ENCODE measurements at regions not wholly inside any gene's neighbourhood (a gene's known extent, or its start where the extent isn't known, plus 50 kb on each side); places are given as distances from the start of the nearest gene placed in this dataset.
A peak's percentile ranks its signal among the peaks of the same experiment; 100 is the strongest.
"Not testable (repeated sequence)": the region's sequence is repeated elsewhere in the genome, so short reads cannot be mapped to it uniquely, and the experiment has no call there.

DNA sequence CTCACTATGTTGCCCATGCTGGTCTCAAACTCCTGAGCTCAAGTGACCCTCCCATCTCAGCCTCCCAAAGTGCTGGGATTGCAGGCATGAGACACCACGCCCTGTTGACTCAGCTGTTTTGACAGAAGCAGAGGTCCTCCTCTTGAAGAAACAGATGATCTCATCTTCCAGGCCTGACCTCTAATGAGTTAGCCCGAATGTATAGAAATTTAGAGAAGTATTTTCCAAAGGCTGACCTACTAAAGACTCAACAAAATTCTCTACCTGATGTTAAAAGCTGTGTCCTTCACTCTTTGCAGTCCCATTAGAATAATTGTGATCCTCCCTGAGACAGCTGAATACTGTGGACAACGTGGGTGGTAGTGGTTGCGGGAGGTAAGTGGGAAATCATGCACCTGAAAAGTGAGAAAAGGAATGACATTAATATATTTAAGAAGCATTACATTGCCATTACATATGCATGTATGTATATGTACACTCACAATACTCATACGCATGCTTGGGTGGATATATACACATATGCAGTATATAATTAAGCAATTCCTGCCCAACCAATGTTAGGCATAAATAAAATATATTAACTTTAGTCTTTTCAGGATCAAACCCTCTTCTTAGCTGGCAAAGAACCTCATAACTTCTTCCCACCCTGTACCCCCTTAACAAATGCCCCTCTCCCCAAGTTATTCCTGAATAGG, 204.6 kb upstream of the NR2F2 start:
- in situ Hi-C loops (cut with HindIII; ENCODE audit: low pct_unique_long_range_greater_than_20kb, low sequenced_read_pairs) = no loop called here
- no peak for DNase-seq (ENCODE audit: low read depth in 1 of 2, low spot score in 1 of 2)

DNA sequence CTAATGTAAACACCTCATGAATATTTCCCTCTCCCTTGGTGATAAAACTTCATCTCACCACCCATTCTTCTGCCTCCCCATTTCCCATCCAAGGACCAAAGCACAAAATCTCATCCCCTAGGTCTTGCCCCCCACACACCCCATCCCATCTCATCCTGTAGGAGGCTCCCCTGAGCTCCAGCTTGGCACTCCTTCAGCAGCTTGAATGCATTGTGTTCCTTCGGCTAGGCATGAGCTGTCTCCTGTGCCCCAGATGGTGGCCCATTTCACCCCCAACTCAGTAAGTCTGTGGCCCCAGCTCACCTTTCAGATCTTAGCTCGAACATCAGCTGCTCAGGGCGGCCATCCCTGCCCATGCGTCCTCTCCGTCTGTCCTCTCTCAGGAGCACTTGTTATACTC, 203.6 kb upstream of the NR2F2 start:
- no peak for TF ChIP-seq JUND (IDR thresholded peaks at IDR 0.05; ENCODE audit: low read depth)
- in situ Hi-C loops (cut with HindIII; ENCODE audit: low pct_unique_long_range_greater_than_20kb, low sequenced_read_pairs) = no loop called here
- DNase-seq (ENCODE audit: low read depth in 1 of 2, low spot score in 1 of 2) = no peak

More for the DNA sequence above, 204.6 kb upstream of the NR2F2 start:
- TF ChIP-seq JUND (IDR thresholded peaks at IDR 0.05; ENCODE audit: low read depth) = no peak

DNA sequence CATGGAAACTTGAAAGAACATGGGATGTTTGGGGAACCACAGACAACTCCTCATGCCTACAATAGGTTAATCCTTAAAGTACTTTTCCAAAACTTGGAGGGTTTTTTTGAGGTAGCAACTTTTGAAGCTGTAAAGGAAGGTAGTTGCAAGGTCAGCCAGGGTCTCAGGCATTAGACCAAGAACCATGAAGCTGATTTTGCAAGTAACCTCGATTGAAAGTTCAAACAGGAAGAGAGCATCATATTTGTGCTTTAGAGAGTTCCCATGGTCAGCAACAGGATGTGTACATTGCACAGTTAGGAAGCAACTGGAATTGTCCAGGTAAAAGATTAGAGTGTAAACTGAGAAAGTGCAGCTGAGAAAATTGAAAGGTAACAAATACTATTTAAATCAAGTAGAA, 199.8 kb upstream of the NR2F2 start:
- in situ Hi-C loops (cut with HindIII; ENCODE audit: low pct_unique_long_range_greater_than_20kb, low sequenced_read_pairs) = no loop called here
- TF ChIP-seq JUND (IDR thresholded peaks at IDR 0.05; ENCODE audit: low read depth) = no peak
- DNase-seq (ENCODE audit: low read depth in 1 of 2, low spot score in 1 of 2) = no peak

DNA sequence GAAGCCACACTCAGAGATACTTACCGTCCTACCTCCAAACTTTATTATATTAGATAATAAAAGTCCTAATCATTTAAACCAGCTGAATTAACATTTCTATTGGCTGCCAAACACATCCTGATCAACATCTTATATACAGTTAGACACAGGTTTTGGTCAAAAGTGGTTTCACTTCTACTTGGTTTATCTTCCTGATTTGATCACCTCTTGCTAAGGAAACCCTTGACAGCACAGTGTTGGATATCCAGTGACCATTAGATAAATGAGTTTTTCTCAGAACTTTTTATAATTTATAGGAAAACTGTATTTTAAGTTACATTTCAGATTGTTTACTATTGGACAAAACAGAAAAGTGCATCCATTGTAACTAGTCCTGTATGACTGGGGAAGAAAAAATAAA, 198.4 kb upstream of the NR2F2 start:
- in situ Hi-C loops (cut with HindIII; ENCODE audit: low pct_unique_long_range_greater_than_20kb, low sequenced_read_pairs) = no loop called here
- DNase-seq (ENCODE audit: low read depth in 1 of 2, low spot score in 1 of 2) = no peak
- TF ChIP-seq JUND (IDR thresholded peaks at IDR 0.05; ENCODE audit: low read depth) = no peak

DNA sequence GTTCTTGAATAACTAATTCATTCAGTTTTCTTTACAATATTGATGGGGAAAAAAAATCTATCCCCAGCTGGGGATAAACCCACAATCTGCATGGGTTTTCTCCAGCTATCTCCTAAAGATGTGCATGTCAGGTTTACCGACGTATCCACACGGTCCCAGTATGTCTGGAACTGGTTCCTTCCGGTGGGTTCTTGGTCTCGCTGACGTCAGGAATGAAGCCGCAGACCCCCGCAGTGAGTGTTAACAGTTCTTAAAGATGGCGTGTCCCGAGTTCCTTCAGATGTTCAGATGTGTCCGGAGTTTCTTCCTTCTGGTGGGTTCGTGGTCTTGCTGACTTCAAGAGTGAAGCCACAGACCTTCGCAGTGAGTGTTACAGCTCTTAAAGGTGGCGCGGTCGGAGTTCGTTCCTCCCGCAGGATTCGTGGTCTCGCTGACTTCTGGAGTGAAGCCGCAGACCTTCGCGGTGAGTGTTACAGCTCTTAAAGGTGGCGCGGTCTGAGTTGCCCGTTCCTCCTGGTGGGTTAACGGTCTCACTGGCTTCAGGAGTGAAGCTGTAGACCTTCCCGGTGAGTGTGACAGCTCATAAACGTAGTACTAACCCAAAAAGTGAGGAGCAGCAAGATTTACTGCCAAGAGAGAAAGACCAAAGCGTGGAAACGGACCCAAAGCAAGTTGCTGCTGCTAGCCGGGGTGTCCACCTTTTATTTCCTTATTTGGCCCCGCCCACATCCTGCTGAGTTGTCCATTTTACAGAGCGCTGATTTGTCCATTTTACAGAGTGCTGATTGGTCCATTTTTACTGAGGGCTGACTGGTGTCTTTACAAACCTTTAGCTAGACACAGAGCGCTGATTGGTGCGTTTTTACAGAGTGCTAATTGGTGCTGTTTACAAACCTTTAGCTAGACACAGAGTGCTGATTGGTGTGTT, 195.1 kb upstream of the NR2F2 start:
- no peak for DNase-seq (ENCODE audit: low read depth in 1 of 2, low spot score in 1 of 2)
- in situ Hi-C loops (cut with HindIII; ENCODE audit: low pct_unique_long_range_greater_than_20kb, low sequenced_read_pairs) = no loop called here
- no peak for TF ChIP-seq JUND (IDR thresholded peaks at IDR 0.05; ENCODE audit: low read depth)

DNA sequence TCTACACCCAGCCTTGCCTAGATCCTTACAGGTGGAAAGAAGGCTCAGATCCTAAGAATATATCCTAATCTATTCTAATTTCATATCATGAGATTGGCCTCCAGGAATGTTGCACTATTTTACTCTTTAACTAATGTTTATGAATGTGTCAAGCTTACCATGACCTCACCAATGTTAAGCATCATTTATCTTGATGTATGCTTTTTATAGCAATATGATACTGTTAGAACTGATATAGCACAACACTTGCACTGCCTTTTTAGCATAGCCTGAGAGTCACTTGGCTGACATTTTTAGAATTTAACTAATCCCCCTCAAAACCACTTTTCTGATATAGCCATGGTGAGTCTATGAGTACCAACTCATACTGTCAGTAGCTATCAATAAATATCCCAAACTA, 191.5 kb upstream of the NR2F2 start:
- TF ChIP-seq JUND (IDR thresholded peaks at IDR 0.05; ENCODE audit: low read depth) = no peak
- in situ Hi-C loops (cut with HindIII; ENCODE audit: low pct_unique_long_range_greater_than_20kb, low sequenced_read_pairs) = no loop called here
- DNase-seq (ENCODE audit: low read depth in 1 of 2, low spot score in 1 of 2) = no peak

DNA sequence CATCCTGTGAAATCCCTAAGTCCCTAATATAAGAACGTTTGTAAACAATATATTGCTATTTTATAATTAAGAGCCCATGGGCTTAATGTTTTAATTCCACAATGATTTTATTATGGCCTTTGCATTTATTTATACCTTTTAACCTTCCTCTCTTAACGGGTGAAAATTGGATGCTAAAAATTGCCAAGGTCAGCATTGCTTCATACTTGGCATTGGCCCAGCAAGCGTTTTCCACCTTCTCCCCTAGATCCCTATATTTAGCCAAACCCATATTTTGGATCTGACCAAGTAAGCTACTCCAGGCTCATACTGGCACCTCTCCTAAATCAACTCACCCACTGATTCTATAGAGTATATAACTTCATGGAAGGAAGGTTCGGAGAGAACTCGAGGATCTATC, 188.0 kb upstream of the NR2F2 start:
- in situ Hi-C loops (cut with HindIII; ENCODE audit: low pct_unique_long_range_greater_than_20kb, low sequenced_read_pairs) = no loop called here
- no peak for DNase-seq (ENCODE audit: low read depth in 1 of 2, low spot score in 1 of 2)
- no peak for TF ChIP-seq JUND (IDR thresholded peaks at IDR 0.05; ENCODE audit: low read depth)

DNA sequence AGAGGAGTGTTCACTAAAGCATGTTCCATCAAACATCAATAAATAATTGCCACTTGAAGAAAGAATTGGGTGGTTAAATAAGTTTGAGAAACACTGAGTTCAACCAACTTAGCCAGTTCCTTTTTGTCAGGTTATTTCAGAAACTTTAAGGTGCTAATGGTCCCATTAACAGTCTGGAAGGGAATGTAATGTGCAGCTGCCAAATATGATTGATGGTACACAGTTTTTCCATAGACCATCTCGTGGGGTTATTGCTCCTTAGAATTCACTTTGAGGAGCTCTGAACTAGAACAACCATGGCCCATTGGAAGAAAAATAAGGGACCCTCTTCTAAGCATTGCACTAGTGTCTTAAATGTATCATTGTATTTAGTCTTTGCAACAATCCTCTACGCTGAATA, 185.8 kb upstream of the NR2F2 start:
- in situ Hi-C loops (cut with HindIII; ENCODE audit: low pct_unique_long_range_greater_than_20kb, low sequenced_read_pairs) = no loop called here
- TF ChIP-seq JUND (IDR thresholded peaks at IDR 0.05; ENCODE audit: low read depth) = no peak
- DNase-seq (ENCODE audit: low read depth in 1 of 2, low spot score in 1 of 2) = no peak

DNA sequence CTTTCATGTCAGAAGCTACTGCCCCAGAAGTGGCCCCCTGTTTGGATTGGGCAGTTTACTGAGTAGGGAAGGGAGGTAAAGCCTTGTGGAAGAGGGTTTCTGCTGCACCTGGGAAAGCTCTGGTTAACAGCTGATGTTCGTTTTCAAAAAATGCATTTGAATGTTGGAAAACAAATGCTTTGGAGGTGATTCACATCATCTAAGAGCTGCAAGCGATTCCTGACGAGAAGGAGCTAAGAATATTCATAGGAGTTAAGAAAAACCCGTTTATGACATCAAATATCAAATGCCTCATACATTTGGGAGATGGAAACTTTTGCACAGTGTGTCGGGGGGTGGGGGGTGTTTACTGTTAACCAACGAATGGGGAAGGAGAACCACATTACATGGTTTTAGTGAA, 183.8 kb upstream of the NR2F2 start:
- TF ChIP-seq JUND (IDR thresholded peaks at IDR 0.05; ENCODE audit: low read depth) = no peak
- in situ Hi-C loops (cut with HindIII; ENCODE audit: low pct_unique_long_range_greater_than_20kb, low sequenced_read_pairs) = no loop called here
- no peak for DNase-seq (ENCODE audit: low read depth in 1 of 2, low spot score in 1 of 2)

DNA sequence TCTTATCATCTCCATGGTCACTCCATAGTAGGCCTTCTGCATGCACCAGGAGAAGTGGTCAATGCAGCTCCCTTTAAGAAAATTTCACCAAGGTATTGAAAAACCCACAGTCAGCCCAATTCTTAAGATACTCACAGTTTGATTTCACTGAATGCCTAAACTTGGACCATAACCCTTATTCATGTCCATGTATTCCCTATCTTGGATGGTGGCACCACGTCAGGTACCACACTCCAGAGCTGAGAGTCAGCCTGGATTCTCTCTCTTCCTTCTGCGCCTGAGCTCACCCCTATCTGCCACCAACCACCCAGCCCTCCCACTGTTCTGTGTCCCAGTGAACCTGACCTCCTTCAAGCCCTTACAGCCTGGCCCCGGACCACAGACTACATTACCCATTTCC, 183.2 kb upstream of the NR2F2 start:
- no peak for TF ChIP-seq JUND (IDR thresholded peaks at IDR 0.05; ENCODE audit: low read depth)
- in situ Hi-C loops (cut with HindIII; ENCODE audit: low pct_unique_long_range_greater_than_20kb, low sequenced_read_pairs) = no loop called here
- DNase-seq (ENCODE audit: low read depth in 1 of 2, low spot score in 1 of 2) = no peak

DNA sequence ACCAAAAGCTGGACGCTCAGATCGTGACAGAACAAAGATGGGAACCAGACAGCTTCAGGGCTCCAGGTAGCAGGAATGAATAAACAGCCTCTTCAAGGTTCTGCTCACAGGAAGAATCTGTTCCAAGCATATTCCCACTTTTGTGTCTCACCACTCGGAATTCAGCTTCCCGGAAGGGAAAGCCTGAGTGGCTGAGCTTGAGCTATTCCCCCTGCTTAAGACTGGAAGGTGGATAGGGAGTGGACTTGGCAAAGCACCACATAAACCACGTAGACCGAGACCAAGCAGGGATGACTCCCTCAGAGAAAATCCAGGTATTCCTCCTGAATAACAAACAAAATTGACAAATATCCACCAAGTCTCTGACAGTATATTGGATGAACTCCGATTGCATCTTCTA, 180.2 kb upstream of the NR2F2 start:
- TF ChIP-seq JUND (IDR thresholded peaks at IDR 0.05; ENCODE audit: low read depth) = no peak
- in situ Hi-C loops (cut with HindIII; ENCODE audit: low pct_unique_long_range_greater_than_20kb, low sequenced_read_pairs) = no loop called here
- DNase-seq (ENCODE audit: low read depth in 1 of 2, low spot score in 1 of 2) = peak in 1 of 2 experiments; percentile 14

DNA sequence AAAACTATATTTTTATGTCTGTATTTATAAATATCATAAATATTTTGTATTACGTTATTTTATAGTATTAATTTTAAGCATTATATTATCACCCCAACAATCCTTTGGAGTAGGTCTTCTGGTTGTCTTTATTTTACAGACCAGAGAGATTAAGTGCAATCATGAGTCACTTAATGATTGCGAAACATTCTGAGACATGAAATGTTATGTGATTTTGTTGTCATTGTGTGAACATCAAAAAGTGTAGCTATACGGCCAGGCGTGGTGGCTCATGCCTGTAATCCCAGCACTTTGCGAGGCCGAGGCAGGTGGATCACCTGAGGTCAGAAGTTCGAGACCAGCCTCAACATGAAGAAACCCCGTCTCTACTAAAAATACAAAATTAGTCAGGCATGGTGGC, 178.8 kb upstream of the NR2F2 start:
- DNase-seq (ENCODE audit: low read depth in 1 of 2, low spot score in 1 of 2); in situ Hi-C loops (cut with HindIII; ENCODE audit: low pct_unique_long_range_greater_than_20kb, low sequenced_read_pairs): not testable (repeated sequence)

DNA sequence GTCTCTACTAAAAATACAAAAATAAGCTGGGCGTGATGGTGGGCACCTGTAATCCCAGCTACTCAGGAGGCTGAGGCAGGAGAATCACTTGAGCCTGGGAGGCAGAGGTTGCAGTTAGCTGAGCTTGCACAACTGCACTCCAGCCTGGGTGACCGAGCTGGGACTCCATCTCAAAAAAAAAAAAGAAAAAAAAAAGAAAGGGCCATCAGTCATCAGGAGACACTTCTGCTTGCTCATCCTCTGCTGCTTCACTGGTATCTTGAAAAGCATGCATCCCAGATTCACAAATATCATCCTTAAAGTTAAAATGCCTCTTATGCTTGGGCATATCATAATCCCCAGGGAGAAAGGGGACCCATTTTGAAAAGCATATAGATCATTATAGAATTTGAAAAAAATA, 176.6 kb upstream of the NR2F2 start:
- no peak for DNase-seq (ENCODE audit: low read depth in 1 of 2, low spot score in 1 of 2)
- no peak for TF ChIP-seq JUND (IDR thresholded peaks at IDR 0.05; ENCODE audit: low read depth)
- in situ Hi-C loops (cut with HindIII; ENCODE audit: low pct_unique_long_range_greater_than_20kb, low sequenced_read_pairs) = no loop called here

Data from T47D (cell line).